HepG2 (cell line): ENCODE measurements at regions not wholly inside any gene's neighbourhood (a gene's known extent, or its start where the extent isn't known, plus 50 kb on each side); places are given as distances from the start of the nearest gene placed in this dataset.

Experiments
- ATF7 ChIP-seq, 2 experiments: fragments of 450-650 bp in 1 of 2; sonication (generic) in 1 of 2; formaldehyde crosslinking in 1 of 2; IDR thresholded peaks; 2 replicates each; pipeline versions ENCODE4 v1.4.0 to v1.6.1; 2016 to 2020; ENCODE audit warnings: antibody characterized with exemption in 1 of 2, mild to moderate bottlenecking in 1 of 2, missing genetic modification reagents in 1 of 2
- EEA1 ChIP-seq: sonication (generic); formaldehyde crosslinking; IDR thresholded peaks from 2 replicates; pipeline ENCODE4 v1.5.1; 2020; ENCODE audit warnings: mild to moderate bottlenecking, missing genetic modification reagents, borderline replicate concordance
- EHMT2 ChIP-seq: fragments of 200-600 bp; sonication (generic); IDR thresholded peaks from 2 replicates; pipeline ENCODE4 v1.7.0; 2017; ENCODE audit warnings: antibody characterized with exemption, low read depth, low read length, borderline replicate concordance
- FOXK2 ChIP-seq: fragments of 450-650 bp; IDR thresholded peaks from 2 replicates; pipeline ENCODE4 v1.6.1; 2016
- FOXO1 ChIP-seq: sonication (generic); formaldehyde crosslinking; IDR thresholded peaks from 2 replicates; pipeline ENCODE4 v1.4.0; 2020; ENCODE audit warnings: missing genetic modification reagents
- HOXA7 ChIP-seq: sonication (generic); formaldehyde crosslinking; IDR thresholded peaks from 2 replicates; pipeline ENCODE4 v1.8.1; 2022; ENCODE audit warnings: mild to moderate bottlenecking, missing genetic modification reagents, moderate library complexity
- ISL2 ChIP-seq: sonication (generic); formaldehyde crosslinking; IDR thresholded peaks from 2 replicates; pipeline ENCODE4 v1.5.0; 2020; ENCODE audit warnings: missing genetic modification reagents
- KDM3A ChIP-seq: IDR thresholded peaks from 2 replicates; pipeline ENCODE4 v1.6.1; 2018; ENCODE audit warnings: low read depth, missing compliant biosample characterization
- RAD51 ChIP-seq: fragments of 450-650 bp; IDR thresholded peaks from 2 replicates; pipeline ENCODE4 v1.6.1; 2016; ENCODE audit warnings: borderline replicate concordance
- RXRB ChIP-seq: IDR thresholded peaks from 2 replicates; pipeline ENCODE4 v1.6.1; 2016; ENCODE audit warnings: borderline replicate concordance, missing genetic modification reagents, missing compliant biosample characterization
- SALL1 ChIP-seq: sonication (generic); formaldehyde crosslinking; IDR thresholded peaks from 2 replicates; pipeline ENCODE4 v1.8.0; 2022; ENCODE audit warnings: mild to moderate bottlenecking, missing genetic modification reagents
- SRF ChIP-seq: IDR thresholded peaks from 2 replicates; pipeline ENCODE4 v1.6.1; 2011; ENCODE audit warnings: mild to moderate bottlenecking, low read depth, low read length, moderate library complexity
- TMF1 ChIP-seq: sonication (generic); formaldehyde crosslinking; IDR thresholded peaks from 2 replicates; pipeline ENCODE4 v1.8.1; 2022; ENCODE audit warnings: low read depth, missing genetic modification reagents
- YY1 ChIP-seq: IDR thresholded peaks from 2 replicates; pipeline ENCODE4 v1.6.1; 2011; ENCODE audit warnings: low read length, low read depth, moderate library complexity, mild to moderate bottlenecking; ENCODE audit not compliant: insufficient read depth, insufficient replicate concordance
- ZFY ChIP-seq: sonication (generic); formaldehyde crosslinking; IDR thresholded peaks from 2 replicates; pipeline ENCODE4 v1.4.0; 2020; ENCODE audit warnings: missing genetic modification reagents
- ZNF12 ChIP-seq: sonication (generic); formaldehyde crosslinking; IDR thresholded peaks from 2 replicates; pipeline ENCODE4 v1.5.0; 2020; ENCODE audit warnings: missing genetic modification reagents
- ZNF282 ChIP-seq: fragments of 450-650 bp; IDR thresholded peaks from 2 replicates; pipeline ENCODE4 v1.6.1; 2018; ENCODE audit not compliant: partially characterized antibody
- ZNF337 ChIP-seq: sonication (generic); formaldehyde crosslinking; IDR thresholded peaks from 2 replicates; pipeline ENCODE4 v1.5.1; 2020; ENCODE audit warnings: missing genetic modification reagents, low read depth, mild to moderate bottlenecking, borderline replicate concordance
- ZNF782 ChIP-seq: sonication (generic); formaldehyde crosslinking; IDR thresholded peaks from 2 replicates; pipeline ENCODE4 v1.4.0; 2020; ENCODE audit warnings: missing genetic modification reagents, mild to moderate bottlenecking, borderline replicate concordance
- TF ChIP-seq, protein P1 (sequence below): sonication (generic); formaldehyde crosslinking; IDR thresholded peaks from 2 replicates; pipeline ENCODE4 v1.4.0; 2020; ENCODE audit warnings: missing genetic modification reagents, borderline replicate concordance
- TF ChIP-seq, protein P2 (sequence below): sonication (generic); formaldehyde crosslinking; IDR thresholded peaks from 2 replicates; pipeline ENCODE4; 2020; ENCODE audit warnings: missing genetic modification reagents, mild to moderate bottlenecking, borderline replicate concordance
- TF ChIP-seq, protein P3 (sequence below): sonication (generic); formaldehyde crosslinking; IDR thresholded peaks from 2 replicates; pipeline ENCODE4 v1.5.0; 2020; ENCODE audit warnings: mild to moderate bottlenecking, missing genetic modification reagents

DNA sequence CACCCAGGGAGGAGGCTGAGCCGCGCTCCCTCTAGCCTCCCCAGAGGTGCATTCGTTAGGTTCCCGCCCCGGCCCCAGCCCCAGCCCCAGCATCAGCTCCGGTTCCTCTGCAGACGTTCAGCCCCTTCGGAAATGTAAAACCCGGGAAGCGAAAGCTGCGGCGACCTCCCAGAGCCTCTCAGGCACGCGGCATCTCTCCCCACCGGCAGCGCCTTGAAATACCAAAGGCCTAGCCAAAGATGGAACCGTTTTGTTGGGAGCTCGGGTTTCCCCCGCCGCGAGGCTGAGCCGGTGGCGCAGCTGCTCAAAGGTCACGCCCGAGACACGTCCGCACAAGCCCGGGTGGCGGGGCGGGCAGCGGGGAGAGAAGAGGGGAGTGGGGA lies 77.8 kb upstream of the HES1 start (continued):
- TF ChIP-seq, protein P1, sequence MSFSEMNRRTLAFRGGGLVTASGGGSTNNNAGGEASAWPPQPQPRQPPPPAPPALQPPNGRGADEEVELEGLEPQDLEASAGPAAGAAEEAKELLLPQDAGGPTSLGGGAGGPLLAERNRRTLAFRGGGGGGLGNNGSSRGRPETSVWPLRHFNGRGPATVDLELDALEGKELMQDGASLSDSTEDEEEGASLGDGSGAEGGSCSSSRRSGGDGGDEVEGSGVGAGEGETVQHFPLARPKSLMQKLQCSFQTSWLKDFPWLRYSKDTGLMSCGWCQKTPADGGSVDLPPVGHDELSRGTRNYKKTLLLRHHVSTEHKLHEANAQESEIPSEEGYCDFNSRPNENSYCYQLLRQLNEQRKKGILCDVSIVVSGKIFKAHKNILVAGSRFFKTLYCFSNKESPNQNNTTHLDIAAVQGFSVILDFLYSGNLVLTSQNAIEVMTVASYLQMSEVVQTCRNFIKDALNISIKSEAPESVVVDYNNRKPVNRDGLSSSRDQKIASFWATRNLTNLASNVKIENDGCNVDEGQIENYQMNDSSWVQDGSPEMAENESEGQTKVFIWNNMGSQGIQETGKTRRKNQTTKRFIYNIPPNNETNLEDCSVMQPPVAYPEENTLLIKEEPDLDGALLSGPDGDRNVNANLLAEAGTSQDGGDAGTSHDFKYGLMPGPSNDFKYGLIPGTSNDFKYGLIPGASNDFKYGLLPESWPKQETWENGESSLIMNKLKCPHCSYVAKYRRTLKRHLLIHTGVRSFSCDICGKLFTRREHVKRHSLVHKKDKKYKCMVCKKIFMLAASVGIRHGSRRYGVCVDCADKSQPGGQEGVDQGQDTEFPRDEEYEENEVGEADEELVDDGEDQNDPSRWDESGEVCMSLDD, result no peak
- TF ChIP-seq SALL1 (CRISPR knock-in tag) (peak; percentile 85), SRF (no peak), RXRB (CRISPR knock-in tag) (peak; percentile 58), TMF1 (CRISPR knock-in tag) (no peak), ATF7 (IDR thresholded peaks at IDR 0.05) (no peak), ATF7 (CRISPR knock-in tag; IDR thresholded peaks at IDR 0.05) (no peak), YY1 (peak; percentile 72), EHMT2 (no peak), ZNF337 (CRISPR knock-in tag) (0 out of 2 replicates have a peak, but pooled peaks have one; percentile 25), KDM3A (no peak), FOXK2 (no peak), ZNF782 (CRISPR knock-in tag) (no peak), RAD51 (no peak), ISL2 (CRISPR knock-in tag) (no peak), FOXO1 (CRISPR knock-in tag) (peak; percentile 38; the same call in 1 of the 2 replicates), ZNF12 (CRISPR knock-in tag) (0 out of 2 replicates have a peak, but pooled peaks have one; percentile 32), ZFY (CRISPR knock-in tag) (peak; percentile 87), ZNF282 (no peak), EEA1 (CRISPR knock-in tag) (no peak), HOXA7 (CRISPR knock-in tag) (no peak)
- TF ChIP-seq, protein P2, sequence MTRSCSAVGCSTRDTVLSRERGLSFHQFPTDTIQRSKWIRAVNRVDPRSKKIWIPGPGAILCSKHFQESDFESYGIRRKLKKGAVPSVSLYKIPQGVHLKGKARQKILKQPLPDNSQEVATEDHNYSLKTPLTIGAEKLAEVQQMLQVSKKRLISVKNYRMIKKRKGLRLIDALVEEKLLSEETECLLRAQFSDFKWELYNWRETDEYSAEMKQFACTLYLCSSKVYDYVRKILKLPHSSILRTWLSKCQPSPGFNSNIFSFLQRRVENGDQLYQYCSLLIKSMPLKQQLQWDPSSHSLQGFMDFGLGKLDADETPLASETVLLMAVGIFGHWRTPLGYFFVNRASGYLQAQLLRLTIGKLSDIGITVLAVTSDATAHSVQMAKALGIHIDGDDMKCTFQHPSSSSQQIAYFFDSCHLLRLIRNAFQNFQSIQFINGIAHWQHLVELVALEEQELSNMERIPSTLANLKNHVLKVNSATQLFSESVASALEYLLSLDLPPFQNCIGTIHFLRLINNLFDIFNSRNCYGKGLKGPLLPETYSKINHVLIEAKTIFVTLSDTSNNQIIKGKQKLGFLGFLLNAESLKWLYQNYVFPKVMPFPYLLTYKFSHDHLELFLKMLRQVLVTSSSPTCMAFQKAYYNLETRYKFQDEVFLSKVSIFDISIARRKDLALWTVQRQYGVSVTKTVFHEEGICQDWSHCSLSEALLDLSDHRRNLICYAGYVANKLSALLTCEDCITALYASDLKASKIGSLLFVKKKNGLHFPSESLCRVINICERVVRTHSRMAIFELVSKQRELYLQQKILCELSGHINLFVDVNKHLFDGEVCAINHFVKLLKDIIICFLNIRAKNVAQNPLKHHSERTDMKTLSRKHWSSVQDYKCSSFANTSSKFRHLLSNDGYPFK (CRISPR knock-in tag), result no peak
- TF ChIP-seq, protein P3, sequence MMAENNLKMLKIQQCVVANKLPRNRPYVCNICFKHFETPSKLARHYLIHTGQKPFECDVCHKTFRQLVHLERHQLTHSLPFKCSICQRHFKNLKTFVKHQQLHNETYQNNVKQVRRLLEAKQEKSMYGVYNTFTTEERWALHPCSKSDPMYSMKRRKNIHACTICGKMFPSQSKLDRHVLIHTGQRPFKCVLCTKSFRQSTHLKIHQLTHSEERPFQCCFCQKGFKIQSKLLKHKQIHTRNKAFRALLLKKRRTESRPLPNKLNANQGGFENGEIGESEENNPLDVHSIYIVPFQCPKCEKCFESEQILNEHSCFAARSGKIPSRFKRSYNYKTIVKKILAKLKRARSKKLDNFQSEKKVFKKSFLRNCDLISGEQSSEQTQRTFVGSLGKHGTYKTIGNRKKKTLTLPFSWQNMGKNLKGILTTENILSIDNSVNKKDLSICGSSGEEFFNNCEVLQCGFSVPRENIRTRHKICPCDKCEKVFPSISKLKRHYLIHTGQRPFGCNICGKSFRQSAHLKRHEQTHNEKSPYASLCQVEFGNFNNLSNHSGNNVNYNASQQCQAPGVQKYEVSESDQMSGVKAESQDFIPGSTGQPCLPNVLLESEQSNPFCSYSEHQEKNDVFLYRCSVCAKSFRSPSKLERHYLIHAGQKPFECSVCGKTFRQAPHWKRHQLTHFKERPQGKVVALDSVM, result no peak
